HG03025 (cell line): ENCODE measurements at regions not wholly inside any gene's neighbourhood (a gene's known extent, or its start where the extent isn't known, plus 50 kb on each side); places are given as distances from the start of the nearest gene placed in this dataset.
"Not testable (repeated sequence)": the region's sequence is repeated elsewhere in the genome, so short reads cannot be mapped to it uniquely, and the experiment has no call there.

Experiments
- ATAC-seq: cut with Tn5 transposase; IDR thresholded peaks from one replicate; pipeline ENCODE4 v1.9.1; 2021; ENCODE audit warnings: mild to moderate bottlenecking, moderate library complexity; ENCODE audit not compliant: unreplicated experiment, low FRiP score

DNA sequence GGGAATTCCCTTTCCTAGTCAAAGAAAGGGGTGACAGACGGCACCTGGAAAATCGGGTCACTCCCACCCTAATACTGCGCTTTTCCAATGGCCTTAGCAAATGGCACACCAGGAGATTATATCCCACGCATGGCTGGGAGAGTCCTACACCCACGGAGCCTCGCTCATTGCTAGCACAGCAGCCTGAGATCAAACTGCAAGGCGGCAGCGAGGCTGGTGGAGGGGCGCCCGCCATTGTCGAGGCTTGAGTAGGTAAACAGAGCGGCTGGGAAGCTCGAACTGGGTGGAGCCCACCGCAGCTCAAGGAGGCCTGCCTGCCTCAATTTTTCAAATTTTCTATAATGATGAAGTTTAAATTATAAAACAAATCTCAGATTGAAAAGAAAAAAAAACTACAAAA, 522.7 kb upstream of the HS3ST5 start:
- not testable (repeated sequence) for ATAC-seq

DNA sequence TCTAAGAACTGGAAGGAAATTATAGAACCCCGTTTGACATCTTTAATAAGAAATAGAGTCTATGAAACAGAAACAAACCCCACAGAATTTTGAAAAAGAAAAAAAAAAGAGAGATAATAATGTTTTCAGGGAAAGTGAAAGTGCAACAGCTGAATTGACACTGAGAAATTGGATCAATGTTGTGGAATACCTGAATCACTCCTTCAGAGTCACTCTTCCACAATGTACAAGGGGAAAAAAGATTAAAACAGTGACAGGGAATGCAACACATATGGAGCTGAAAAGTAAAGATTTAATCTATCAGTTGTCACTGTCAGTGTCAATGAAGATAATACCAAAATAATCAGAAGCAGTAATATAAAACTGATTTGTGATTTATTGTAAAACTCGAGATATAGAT, 520.8 kb upstream of the HS3ST5 start:
- ATAC-seq = no peak

DNA sequence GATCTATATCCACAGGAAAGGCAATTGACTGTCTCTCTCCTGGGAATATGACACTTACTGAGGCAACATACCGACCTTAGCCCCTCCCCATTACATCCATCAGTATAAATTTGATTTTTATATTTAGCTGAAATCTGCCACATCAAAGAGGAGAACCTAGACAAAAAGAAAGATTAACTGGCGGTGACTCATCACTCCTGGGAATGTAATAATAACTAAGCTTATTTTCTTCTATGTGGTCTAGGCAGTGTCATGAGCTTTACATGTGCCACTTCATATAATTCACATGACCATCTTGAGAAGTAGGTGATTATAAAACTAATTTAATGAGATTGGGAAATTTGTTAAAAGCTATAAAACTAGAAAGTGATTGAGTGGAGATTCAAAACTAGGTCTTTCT, 520.0 kb upstream of the HS3ST5 start:
- no peak for ATAC-seq

DNA sequence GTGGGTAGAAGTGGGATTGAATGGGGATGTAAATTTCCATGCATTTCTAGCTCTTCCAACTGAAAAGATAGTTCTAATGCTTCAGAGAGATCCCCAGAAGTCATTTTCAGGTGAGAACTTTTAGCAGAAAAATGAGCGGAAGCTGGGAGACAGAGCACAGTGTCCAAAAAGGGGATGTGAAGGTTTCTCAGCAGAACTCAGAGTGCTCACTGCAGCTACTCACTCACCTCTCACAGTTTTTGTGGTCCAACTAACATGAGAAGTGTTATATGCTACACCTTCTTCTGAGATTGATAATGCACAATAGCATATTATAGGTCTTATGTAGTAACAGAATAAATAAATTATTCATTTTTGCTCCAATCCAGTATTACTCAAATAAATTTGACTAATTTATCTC, 519.2 kb upstream of the HS3ST5 start:
- no peak for ATAC-seq

DNA sequence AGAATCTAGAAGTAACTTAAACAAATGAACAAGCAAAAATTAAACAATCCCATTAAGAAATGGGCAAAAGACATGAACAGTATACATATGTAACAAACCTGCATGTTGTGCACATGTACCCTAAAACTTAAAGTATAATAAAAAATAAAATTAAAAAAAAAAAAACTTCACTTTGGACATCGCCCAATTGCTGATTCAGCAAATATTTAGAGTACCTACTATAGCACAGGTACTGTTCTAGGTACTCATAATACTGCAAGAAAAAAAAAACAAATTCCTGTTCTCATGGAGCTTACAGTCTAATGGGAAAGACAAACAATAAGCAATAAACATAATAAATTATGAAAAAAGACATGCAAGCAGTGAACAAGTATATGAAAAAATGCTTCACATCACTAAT, 501.5 kb upstream of the HS3ST5 start:
- ATAC-seq = no peak

DNA sequence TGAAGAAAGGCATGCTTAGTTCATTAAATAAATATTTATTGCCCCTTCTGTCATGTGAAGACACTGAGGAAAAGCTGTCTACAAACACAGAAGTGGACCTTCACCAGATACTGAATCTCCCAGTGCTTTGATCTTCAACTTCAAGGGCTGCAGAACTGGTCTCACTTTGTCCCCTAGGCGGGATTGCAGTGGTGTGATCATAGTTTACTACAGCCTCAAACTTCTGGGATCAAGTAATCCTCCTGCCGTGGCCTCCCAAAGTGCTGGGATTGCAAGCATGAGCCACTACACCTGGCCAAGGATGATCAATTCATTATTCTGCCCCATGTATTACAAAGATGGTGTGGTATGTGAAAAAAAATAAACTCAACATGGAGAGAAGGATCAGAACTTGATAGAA, 496.2 kb upstream of the HS3ST5 start:
- ATAC-seq = no peak

DNA sequence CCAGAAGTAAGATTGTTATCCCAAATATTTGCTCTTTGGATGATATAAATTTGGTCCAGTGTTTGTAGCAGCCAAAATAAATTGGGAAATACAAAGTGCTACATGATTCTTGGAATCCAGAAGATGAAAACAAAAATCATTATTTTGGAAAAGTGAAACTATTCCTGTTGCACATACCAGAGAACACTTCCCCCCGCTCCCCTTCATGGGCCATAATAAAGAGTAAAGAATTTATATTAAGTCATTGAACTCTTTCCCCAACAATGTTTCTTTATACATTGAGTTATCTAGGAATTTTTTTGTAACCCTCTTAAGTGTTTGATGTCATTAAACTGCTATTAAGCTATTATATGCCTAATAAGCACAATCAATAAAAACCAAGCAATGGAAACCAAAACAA, 490.4 kb upstream of the HS3ST5 start:
- no peak for ATAC-seq

DNA sequence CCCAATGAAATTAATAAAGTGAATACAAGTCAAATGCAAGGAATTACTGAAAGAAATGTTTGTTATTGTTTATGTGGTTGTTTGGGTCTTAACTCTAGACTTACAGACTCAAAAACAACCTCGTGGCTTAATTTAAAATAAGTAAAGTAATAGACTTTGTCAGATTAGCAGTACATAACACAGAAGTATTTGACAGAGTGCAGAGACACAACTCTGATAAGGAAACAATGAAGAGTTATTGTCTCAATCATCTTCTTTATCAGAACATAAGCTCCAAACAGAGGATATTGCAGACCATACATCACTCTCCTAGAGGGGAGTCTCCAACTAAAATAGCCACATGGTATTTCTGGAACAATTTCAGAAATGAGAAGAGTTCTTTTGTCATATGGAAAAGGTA, 487.7 kb upstream of the HS3ST5 start:
- ATAC-seq = no peak

DNA sequence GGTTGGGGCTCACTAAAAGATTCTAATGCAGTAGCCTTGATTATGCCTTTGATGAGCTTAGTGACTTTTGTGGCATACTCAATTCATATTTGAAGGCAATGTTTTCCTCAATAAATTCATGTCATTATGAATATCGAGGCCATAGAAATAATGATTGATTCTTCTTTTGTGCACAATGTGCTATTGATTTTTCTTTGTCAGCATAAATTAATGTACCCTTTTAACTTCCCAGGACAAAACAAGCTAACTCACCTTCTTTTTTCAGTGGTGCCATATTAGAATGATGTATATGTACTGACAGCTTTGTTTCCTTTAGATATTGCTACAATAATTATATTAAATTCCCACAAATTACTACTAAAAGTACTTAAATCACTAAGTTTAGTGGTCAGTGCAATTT, 484.3 kb upstream of the HS3ST5 start:
- no peak for ATAC-seq

DNA sequence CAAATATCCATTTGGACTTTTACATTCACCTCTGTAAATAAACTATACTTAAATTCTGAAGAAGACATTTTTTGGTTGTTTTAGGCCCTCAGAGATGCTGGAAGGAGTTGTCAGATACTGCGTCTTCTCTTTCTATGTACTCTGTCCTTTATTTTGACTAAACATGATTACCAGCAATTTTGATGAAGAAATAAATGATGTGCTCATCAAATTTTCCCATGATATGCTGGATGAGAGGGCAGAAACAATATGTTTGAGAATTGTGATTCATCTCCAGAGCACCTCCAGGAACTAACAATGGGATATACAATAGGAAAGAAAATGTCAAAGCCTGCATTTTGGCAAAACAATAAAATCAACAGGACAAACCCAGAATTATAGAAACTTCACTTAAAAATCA, 481.6 kb upstream of the HS3ST5 start:
- no peak for ATAC-seq

DNA sequence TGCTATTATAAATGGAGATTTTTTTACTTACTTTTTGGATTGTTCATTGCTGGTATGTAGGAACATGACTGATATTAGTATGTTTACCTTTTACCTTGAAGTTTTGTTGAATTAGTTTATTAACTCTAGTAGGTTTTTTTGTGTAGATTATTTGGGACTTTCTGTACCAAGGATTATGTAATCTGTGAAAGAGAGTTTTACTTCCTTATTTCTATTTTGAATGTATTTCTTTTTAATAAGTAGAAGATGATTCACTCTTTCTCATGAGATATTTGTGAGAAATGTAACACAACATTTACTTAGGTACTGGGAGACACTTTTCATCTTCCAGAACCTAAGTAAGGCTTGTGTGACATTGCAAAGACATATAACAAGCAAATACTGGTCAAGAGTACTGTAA, 473.9 kb upstream of the HS3ST5 start:
- no peak for ATAC-seq

DNA sequence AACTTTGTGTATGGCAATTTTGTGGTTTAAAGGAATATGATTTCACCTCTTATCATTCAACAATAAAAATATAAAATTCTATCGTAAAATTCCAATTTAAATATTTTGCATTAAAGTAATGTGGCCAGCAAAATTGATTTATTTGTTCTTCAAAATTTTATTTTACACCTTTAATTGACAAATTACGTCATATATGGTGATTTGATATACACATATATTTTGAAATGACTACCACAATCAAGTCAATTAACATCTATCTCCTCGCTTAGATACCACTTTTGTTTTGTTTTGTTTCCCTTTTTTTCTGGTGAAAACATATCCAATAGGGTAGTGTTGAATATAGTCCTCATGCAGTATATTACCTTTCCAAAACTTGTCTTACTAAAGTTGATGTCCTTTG, 467.6 kb upstream of the HS3ST5 start:
- no peak for ATAC-seq

DNA sequence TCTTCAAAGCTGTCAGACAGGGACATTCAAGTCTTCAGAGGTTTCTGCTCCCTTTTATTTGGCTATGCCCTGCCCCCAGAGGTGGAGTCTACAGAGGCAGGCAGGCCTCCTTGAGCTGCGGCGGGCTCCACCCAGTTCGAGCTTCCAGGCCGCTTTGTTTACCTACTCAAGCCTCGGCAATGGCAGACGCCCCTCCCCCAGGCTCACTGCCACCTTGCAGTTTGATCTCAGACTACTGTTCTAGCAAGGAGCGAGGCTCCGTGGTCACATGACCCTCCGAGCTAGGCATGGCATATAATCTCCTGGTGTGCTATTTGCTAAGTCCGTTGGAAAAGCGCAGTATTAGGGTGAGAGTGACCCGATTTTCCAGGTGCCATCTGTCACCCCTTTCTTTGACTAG, 462.6 kb upstream of the HS3ST5 start:
- ATAC-seq = not testable (repeated sequence)

DNA sequence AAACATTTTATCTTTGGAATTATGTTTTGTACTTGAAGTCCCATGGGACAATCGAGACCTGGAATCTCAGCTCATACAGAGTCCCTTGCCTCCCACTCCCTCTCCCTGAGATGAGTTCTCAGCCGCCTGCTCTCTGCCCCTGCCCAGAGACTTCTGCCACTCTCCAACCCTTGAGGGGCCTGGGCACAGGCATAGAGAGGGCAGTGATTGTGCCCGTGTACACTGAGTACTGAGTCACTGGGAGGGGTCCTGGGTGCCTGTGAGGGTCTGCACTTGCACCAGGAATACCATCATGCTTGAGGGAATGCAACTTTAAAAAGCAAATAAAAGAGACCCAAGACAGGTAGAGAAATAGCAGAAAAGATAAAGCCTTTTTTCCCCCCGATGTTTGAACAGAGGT, 453.8 kb upstream of the HS3ST5 start:
- no peak for ATAC-seq

DNA sequence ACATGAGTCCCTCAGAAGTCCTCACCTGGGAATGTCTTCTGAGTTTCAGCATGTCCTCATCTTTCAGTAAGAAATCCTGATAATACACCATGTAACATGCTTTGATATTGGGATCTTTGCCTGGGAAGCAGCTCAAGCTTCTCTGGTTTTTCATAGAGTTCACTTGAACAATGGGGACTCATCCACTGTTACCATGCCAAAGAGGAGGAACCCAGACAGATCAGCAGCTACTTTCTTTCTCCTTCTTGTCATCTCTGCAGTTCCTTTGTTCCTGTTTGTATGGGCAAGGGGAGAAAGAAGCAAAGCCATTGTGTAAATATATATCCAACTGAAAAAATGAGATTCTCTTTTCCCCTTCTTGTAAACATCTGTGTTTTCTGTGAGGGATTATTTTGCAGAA, 450.6 kb upstream of the HS3ST5 start:
- ATAC-seq = no peak

DNA sequence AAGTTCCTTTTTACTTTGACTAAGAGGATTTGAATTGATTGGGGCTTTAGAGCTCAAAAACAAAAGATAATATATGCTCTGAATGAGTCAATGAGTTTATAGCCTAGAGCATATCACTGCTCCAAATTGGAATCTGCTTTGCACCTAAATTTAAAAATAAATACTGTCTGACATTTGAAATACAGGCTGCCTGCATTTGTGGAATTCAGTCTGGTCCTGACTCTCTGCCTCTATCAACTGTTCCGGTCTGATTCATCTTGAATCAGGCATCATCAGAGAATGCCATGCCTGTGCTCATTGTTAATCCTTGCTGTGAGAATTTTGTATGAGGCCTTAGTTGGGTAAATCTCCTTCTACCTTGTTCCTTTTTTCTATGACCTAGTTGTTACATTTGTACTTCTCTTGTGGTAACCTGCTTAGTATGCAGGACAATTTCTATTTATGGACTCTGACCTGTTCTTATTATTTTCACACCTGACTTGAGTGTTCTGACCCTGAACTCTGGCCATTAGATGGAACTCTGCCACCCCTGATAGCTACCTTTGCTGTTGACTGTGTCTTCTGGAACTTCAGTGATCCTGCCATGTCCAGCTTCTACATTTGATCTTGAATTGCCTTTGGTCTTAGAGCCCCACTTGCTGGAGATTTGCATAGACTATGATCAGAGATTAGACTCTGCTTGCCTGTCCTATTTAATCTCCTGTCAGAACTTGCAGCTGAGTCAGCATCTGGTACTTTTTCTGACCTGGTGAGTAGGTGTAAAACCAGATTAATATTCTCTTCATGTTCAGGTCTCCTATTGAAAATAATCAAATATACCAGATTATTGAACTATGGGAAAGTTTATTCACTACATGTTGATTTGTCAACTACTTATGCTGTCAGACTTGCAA, 442.7 kb upstream of the HS3ST5 start:
- no peak for ATAC-seq

DNA sequence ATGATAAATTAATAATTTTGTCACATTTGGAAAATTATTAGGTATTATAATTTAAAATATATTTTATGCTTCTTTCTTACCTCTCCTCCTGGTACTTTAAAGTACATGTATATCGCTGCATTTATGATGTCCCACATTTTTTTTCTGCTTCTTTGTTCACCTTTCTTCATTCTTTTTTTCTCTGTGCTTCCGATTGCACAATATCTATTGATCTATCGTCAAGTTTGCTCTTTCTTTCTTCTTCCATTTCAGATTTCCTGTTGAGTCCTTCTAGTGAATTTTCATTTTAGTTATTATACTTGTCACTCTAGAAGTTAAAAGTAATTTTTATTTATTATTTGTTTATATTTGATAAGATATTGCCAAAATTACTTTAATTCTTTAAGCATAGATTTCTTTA, 441.0 kb upstream of the HS3ST5 start:
- ATAC-seq = no peak

DNA sequence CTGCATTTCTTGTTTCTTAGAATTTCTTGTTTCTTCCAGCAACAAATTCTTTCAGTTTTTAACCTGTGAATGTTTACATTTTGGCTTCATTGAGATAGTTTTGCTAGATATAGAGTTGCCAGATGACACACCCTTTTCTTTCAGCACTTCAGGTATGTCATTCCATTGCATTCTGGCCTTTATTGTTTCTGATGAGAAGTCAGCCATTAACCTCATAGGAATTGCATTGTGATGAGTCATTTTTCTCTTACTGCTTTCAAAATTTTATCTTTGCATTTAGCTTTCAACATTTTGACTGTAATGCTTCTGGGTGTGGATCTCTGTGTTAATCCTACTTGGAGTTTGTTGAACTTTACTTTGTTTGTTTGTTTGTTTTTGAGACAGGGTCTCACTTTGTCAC, 440.3 kb upstream of the HS3ST5 start:
- no peak for ATAC-seq

DNA sequence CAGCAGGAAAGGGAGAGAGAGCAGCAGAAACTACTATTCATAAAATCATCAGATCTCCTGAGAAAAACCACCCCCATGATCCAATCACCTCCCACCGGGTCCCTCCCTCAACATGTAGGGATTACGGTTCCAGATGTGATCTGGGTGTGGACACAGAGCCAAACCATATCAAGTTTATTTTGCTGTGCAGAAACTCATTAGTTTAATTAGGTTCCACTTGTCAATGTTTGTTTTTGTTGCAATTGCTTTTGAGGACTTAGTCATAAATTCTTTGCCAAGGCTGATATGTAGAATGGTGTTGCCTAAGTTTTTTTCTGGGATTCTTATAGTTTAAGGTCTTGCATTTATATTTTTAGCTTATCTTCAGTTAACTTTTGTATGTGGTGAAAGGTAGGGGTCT, 422.0 kb upstream of the HS3ST5 start:
- ATAC-seq = no peak

DNA sequence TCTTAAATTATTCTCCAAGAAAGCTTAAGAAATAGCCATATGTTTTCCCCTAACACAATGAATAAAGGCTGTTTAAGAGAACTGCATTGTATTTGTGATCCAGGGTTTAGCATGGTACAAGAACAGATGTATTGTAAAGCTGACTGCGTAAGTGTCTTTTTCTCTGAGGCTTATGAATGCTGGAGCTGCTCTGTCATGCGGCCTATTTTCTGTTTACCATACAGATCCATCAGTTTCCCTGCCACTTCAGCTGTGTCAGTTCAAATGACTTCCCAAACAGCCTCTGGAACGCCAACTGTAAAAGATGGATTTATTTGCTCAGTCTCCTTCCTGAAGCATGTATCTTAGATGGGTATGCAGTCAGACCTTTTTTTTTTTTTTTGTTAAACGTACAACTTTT, 419.3 kb upstream of the HS3ST5 start:
- ATAC-seq = no peak

DNA sequence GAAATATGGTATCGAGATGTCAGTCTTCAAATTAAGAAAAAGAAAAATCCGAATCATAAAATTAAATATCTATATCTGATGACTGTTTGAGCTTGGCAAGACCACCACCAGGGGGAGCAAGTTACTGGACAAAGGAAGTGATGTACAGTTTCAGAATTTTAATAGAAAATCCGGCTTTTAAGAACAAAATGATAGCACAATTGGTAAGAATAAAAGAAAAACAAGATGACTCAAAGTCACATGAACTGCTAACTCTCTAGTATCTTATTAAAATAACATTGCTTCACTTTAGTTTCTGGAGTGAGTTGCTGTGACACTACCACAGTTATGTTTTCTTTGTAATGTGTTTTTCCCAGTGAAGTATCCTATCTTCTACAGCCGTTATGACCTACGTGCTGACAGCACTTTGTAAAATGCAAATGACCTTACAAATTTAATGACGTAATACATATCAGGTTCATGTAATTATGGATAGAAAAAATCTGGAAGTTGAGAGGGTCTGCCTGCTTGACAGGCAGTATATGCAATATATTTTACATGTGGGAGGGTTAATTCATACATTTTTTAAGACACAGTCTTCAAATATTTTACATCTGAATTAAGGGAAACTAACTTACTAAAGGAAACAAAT, 405.3 kb upstream of the HS3ST5 start:
- ATAC-seq = no peak

DNA sequence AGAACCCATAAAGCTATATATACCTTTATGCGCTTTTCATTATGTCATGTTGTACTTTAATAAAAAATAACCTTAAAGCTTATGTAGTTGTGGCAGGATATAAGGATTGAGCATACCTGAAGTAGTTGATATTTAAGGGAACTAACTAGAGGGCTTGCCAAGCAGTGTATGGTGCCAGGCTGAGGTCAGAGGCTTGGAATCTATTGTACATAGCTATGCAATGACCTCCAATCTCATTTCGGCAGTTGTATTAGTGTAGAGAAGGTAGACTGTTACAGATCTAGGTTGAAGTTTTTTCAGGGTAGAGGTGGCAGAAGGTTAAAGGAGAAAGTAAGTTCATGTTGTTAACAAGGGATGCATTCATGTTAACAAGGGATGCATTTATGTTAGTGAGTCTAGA, 397.7 kb upstream of the HS3ST5 start:
- ATAC-seq = no peak
